NCI-H82 (cell line): ENCODE measurements at regions not wholly inside any gene's neighbourhood (a gene's known extent, or its start where the extent isn't known, plus 50 kb on each side); places are given as distances from the start of the nearest gene placed in this dataset.
"Not testable (repeated sequence)": the region's sequence is repeated elsewhere in the genome, so short reads cannot be mapped to it uniquely, and the experiment has no call there.

Experiments
- DNase-seq: peaks from one replicate; lab custom pipeline; 2025; lab: John Stamatoyannopoulos, UW

DNA sequence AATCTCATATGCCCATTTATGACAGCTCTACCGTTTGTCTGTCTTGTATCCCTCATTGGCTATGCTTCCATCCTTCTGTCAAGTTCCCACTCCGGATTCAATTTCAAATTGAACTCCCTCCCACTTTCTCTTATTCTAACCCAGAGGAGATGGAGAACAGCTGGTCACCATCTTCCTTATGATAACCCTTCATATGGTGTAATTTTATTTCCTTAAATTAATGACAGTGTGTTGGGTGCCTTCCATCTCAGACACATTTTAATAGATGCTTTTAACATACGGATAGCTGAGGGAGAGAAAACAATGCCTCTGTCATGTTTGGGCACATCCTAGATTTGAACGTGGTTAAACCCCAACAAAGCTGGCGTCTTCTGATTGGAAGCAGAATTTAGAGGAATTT, 103.0 kb upstream of the PLXNA2 start:
- no peak for DNase-seq

DNA sequence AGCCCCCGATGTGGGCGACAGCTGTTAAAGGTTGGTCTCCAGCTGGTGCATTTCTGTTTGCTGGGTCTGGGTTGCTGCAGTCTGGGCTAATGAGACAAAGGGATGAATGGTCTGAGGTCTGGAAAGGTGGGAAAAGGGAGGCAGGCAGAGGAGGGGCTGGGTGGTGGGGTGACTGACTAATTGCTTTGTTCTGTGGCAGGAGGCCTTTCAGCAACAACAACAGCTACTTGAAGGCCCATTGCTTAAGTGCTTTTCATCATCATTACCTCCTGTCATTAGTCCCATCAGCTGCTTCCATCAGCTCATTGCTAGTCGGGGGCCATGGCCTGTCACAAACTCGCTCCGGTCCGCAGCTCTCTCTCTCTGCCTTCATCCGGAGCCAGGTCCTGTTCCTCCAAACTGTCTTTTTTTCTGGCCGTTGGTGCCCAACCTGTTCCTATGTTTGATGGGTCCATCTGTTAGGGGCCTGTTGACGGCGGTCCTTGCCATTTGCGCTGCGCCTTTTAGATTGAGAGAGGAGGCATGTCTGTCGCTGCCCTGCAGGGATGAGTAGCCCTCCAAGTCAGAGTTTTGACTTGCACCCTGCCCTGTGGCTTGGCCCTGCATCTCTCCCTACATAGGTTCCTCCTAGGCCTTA, 105.6 kb upstream of the PLXNA2 start:
- peak; percentile 76 for DNase-seq

DNA sequence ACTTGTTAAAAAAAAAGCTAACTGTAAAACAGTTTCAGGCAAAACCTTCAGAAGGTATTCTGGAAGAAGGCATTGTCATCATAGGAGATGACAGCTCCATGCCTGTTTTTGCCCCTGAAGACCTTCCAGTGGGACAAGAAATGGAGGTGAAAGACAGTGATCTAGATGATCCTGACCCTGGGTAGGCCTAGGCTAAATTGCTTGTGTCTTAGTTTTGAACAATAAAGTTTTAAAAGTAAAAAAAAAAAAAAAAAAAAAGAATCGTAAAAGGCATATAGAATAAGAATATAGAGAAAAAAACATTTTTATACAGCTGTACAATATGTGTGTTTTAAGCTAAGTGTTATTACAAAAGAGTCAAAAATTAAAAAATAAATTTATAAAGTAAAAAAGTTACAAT, 106.6 kb upstream of the PLXNA2 start:
- DNase-seq = no peak

DNA sequence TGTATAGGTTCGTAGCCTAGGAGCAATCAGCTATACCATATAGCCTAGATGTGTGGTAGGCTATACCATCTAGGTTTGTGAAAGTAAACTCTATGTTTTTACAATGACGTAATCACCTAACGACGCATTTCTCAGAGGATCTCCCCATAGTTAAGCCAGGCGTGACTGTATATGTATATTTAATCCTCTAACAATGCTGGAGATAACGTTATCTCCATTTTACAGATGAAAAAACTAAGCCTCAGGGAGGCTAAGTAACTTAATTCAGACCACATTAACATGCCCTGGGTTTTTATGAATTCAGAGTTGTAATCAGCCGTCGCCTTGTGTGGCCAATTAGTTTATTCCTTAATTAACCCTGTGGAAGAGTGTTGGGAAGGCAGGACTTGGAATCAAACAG, 107.7 kb upstream of the PLXNA2 start:
- no peak for DNase-seq

DNA sequence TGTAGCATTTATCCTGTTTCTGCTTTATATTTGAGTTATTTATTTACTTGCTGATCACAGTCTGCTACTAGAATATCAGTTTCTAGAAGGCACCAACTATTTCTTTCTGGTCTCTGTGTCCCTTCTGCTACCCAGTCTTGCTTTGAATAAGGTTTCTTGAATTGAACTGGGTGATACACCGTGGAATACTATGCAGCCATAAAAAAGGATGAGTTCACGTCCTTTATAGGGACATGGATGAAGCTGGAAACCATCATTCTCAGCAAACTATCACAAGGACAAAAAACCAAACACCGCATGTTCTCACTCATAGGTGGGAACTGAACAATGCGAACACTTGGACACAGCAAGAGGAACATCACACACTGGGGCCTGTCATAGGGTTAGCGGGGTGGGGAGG, 109.6 kb upstream of the PLXNA2 start:
- not testable (repeated sequence) for DNase-seq

DNA sequence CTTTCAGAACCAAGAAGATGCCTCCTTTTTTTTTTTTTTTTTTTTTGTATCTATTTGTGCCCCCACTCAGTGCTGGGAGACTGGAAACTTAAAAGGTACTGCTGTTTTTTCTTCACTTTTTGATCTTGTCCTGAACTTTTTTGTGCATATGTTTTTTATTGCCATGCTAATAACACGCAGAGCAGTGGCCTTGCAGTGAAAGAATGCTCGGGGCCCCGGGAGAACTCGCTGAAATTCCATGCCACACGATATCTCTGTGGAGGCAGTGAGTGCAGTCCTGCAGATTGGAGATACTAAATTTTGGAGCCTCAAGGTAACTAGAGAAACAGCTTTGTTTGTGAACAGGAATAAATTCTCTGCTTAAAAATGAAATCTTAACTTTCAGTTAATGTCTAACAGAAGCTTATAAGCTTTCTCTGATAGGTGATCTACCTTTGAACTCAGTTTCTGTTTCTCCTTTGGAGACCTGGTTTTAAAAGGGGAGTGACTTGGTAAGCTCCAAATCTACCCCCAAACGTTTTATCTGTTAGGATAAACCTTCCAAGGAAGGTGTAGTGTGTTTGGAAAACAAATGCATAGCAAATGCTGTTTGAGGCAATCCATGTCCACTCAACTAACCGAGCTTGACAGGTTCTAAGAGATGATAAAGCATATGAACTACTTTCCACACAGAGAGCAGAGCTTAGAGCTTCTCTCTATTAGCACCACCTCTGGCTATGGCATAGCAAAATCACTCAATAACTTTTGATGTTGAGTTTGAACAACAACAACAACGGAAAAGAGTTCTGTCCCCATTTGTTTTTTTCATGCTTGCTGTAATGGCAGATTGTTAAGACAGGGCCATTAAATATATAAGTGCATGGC, 113.7 kb upstream of the PLXNA2 start:
- DNase-seq = no peak

DNA sequence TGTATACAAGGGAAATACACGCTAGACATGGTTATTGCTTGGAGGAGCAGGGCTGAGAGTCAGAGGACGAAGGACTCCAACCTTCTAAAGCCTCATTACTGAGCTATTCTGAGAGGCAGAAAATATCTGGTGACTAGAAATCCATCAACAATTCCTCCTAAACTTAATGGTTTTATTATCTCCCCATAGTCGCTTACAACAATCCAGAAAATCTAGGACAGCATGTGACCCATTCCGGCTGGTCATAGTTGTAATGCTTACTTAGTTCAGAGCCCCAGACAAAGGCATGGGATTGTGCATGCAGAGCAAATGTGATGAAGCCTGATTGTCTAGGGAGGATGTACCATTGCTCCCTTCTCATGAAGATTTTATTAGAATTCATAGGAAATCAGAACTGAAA, 114.5 kb upstream of the PLXNA2 start:
- DNase-seq = no peak

DNA sequence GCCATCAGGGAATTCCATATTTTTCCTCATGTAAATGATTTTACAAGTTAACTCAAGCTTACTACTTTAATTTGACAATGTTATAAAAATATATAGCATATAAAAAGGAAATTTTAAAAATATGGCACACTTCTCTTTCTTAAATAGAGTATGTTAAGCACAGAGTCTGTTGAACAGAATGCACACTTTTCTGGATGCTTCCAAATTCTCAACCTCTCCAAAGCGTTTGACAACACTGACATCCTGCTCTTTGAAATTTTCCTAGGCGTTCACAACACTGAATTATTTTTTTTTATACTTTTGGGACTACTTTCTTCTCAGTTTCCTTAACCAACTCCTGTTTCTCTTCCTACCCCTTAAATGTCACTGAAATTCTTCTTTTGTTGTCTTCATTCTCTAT, 117.8 kb upstream of the PLXNA2 start:
- DNase-seq = no peak

DNA sequence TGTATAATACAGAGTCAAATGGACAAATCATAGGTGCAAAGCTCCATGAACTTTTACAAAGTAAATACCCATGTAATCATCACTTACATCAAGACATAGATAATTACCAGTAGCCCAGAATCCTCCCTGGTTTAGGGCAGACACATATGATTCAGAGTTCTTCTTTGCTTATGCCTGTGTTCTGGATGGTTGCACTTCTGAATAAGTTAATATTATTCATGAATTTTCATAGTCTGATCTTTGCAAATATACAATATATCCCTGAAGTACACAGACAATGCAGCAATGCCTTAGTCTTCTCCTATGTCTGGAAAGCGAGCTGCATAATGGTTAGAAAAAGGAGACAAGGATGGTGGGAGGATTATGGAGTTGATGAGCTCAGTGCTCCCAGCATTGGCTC, 122.4 kb upstream of the PLXNA2 start:
- DNase-seq = no peak

DNA sequence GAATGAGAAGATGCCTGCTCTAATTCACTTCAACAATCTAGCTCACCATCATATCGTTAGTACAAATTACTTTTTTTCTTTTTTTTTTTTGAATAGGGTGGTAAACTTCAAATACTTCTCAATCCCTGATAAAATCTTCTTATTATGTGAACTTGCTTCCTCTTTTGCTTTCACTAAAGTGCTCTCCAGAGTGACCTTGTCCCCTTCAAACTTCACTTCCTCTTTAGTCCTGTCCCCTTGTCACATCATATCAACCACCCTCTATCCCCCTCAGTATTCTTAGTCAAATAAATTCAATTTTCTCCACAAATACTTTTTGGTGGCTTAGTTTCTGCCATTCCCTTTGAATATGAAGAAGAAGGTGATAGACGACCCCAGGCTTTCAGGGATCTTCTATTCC, 124.9 kb upstream of the PLXNA2 start:
- DNase-seq = no peak

DNA sequence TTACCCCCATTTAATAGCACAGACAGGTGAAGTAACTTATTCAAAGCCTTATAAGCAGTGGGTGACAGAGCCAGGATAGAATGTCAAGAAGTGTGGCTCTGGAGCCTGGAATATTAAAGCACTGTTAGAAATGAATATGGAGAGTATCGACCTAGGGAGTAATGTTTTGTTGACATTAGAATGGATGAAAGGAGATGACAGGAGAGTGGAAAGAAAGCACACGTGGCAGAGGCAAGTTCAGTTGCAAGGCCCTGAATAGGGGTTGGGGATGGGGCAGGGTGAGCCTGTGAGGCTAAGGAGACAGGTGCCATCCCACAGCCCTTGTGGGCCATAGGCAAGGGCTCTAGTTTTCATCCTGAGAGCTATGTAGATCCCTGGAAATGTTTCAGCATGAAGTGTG, 125.5 kb upstream of the PLXNA2 start:
- no peak for DNase-seq

DNA sequence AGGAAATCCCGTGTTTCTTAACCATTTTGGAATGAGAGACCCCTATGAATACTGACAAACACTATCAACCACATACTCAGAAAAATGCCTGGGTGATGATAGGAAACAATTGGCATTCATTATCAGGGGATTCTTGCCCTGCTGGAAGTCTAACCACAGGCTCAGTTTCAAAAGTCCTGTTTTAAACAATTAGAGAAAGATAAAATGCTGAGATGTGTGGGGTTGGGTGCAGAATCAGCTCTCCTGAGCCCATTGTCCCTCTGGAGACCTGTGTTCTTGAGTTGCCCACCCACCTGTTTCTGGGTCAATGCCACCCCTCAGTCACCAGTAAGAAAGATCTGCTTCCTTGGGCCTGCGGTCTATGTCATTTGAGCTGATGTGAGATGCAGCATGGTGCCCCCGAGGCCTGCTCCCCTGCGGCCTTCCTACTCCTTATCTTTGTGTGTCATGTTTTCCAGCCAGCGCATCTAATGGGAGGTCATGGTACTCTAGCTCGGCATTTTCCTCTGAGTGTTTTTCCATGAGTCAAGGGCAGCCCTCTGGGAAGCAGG, 130.3 kb upstream of the PLXNA2 start:
- DNase-seq = no peak

DNA sequence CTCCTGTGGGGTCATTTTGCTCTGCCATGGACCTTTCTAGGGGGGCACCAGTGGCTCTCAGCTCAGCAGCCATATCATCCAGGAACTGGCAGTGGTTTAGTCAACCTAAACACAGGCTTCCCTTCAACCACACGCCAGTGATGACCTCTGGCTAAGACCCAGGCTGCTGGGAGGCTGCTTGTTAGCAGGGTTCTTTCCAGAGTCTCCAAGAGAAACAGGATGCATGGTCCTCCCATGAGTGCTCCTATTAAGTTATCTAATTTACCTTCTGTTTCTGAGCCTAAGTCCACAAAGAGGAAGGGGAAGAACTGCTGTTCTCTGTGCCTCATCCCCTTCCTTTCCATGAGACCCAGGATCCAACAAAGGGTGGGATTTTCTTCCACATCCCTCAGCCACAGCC, 137.3 kb upstream of the PLXNA2 start:
- DNase-seq = no peak

DNA sequence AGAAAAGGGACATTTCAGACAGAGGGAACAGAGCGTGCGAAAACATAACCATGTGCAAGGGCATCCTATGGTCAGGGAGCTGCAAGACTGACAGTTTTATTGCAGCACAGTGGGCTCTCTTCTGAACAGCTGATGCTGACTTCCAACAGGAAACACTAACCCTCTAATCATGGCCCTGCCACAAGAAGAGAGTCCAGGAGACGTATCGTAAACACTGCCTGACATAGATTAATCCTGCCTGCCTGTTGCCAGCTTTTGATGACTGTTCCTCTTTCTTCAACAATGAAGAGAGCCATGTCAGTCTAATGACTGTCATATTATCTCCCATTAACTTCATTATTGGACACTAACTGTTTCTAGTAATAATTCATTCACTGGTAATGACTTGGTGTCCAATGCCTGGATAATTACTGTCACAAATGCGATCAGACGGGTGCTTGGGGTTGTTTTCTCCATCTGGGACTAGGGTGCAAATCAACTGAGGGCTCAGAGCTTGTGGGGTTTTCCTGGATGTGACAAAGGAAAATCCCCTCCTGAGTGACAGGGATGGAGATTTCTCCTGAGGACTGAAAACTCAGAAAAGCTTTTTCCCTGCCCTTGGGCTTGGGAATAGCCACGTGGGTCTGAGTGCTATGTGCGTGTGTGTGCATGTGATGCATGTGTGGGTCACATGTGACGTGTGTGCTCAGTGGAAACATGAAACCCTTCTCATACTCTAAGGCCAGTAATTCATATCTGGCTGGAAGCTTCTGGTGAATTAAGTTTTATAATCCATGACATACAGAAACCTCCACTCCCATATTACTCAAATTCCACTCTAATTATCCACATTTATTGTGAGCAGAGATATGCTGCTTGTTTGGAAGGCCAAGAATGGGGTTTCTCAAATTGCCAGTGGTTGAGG, 144.0 kb upstream of the PLXNA2 start:
- peak; percentile 61 for DNase-seq

DNA sequence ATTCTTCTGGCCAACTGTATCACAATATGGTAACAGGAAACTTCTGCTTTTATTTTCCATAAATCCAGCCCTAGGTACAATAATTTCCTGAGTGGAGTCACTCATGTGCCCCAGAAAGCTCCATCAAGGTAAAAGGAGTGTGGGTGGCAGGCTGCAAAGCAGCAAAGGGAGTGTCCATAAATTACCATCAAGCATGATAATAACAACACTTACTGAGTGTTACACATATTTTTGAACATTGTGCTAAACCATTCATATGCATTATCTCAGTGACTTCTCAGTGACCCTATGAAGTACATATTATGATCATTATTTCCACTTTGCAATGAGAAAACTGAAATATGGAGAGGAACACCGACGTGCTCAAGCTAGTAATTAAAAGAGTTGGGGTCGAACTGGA, 149.2 kb upstream of the PLXNA2 start:
- DNase-seq = no peak

DNA sequence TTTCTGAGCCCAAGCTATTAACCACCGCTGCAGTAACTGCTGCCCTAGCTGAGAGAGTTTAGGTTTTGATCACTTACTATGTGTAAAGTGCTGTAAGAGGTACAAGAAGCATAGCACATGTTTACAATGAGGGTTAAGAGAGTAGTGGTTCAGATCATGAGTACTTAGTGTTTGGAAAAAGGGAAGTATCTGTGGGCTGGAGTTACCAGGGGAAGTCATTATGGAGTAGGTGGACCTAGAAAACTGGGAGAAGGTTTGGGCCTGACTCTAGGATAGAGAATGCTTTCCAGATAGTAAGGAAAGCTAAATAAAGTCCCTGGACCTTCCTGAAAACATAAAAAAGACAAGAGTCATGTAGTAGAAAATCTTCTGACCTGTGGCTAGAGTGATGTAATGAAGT, 149.6 kb upstream of the PLXNA2 start:
- no peak for DNase-seq

DNA sequence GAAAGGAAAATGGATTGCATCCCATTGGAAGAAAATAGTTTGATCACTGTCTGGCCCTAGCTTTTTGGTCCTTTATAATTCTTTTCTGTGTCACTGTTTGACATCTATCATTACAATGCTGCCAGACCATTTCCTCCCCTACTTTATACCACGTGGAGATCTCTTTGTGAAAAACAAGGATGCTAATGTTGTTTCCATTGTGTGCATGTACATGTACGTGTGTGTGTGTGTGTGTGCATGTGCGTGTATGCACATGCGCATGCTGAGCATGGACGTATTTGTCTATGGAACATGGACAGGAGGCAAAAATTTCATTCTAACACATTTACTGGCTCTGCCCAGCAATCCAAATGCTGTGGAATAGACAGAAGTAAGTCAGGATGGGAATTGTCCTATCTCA, 153.1 kb upstream of the PLXNA2 start:
- no peak for DNase-seq

DNA sequence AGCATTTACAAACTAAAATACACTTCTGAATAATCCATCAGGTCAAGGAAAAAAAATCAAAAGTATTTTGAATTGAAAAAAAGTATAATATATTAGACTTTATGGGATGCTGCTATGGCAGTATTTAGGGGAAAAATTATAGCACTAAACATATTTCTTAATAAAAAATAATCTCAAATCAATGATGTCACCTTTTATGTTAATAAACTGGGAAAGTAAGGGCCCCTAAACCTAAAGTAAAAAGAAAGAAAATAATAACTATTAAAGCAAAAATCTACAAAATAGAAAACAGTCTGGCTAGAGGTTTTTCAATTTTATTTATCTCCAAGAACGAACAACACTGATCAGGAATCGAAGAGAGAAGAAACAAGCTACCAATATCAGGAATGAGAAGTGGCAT, 160.8 kb upstream of the PLXNA2 start:
- no peak for DNase-seq

DNA sequence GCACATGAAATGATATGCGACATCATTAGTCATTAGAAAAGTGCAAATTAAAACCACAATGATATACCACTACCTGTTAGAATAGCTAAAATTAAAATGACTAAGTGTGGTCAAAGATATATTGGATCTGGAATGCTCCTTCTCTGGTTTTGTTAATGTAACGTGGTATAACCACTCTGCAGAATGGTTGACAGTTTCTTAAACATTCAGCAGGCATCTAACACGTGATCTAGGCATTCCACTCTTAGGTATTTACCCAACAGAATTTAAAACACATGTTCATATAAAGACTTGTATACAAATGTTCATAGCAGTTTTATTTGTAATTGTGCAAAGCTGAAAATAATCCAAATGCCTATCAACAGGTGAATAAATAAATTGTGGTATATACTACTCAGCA, 165.0 kb upstream of the PLXNA2 start:
- no peak for DNase-seq

DNA sequence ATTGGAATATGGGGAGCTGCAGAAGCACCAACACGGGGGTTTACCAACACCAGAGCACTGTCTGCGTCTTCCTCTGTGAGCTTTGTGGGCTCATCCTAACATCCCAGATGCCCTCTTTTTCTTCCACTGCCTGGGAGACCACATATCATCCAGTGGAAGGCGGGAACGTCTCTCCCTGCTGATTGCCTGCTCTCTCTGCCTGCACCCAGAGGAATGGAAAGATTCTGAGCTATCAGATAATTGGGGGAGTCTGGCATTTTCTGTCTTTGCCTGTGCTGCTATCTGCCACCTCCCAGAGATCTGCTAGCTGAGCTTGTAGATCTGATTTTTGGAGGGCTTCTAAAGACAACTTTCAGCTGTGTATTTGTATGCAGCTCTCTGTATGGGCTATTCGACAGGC, 166.2 kb upstream of the PLXNA2 start:
- no peak for DNase-seq

DNA sequence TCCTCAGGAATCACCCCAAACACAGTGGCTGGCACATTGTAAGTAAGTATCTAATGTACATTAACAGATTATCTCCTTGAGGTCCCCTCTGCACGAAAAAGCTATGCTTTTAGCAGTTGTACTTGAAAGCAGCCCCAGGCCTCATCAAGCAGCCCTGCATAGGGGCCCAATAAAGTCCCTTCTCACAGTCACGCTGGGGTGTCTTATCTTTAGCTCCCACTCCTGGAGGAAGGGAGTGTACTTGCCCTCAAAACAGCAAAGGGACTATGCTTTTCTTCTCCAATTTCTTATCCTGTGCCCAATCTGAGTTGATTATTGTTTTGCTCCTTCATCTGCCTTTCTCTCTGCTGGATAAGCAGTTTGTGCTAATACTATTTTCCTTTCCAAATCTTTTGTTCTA, 168.8 kb upstream of the PLXNA2 start:
- no peak for DNase-seq

DNA sequence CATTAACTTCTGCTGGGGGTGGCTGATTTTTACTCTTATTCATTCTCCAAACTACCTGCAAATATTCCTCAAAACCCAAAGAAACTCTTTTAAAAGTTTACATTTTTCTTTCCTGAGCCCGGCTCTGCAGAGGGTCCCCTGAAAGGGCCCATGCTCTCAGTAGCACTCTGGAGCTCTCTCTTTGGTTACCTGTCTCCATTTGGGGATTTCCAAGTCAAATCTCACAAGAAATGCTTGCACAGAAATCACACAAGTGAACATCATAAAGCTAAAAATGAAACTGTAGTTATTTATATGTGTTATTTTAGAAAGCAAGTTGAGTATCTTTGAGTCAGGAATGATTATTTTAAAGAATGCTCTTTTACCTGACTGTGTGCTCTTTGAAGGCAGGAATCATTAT, 174.5 kb upstream of the PLXNA2 start:
- no peak for DNase-seq
